Upper lobe of right lung (tissue), 1 donor: ENCODE measurements at regions not wholly inside any gene's neighbourhood (a gene's known extent, or its start where the extent isn't known, plus 50 kb on each side); places are given as distances from the start of the nearest gene placed in this dataset.

Experiments used
- ATAC-seq: fragments of 200-7000 bp; cut with Tn5 transposase; one replicate; pipeline ENCODE4 v1.9.1; 2020; ENCODE audit warnings: mild to moderate bottlenecking, moderate library complexity
- DNase-seq: peaks from one replicate; pipeline ENCODE4 v3.0.0-alpha.2; 2020
- H3K27ac ChIP-seq: fragments of 200-600 bp; one replicate; pipeline ENCODE4 v1.8.0; 2022
- H3K27me3 ChIP-seq: fragments of 200-600 bp; one replicate; pipeline ENCODE4 v1.8.0; 2022; ENCODE audit warnings: mild to moderate bottlenecking
- H3K36me3 ChIP-seq: fragments of 200-600 bp; one replicate; pipeline ENCODE4 v1.8.0; 2022
- H3K4me1 ChIP-seq: fragments of 200-600 bp; one replicate; pipeline ENCODE4 v1.8.0; 2022
- H3K4me3 ChIP-seq: fragments of 200-600 bp; one replicate; pipeline ENCODE4 v1.8.0; 2022; ENCODE audit warnings: mild to moderate bottlenecking
- H3K9me3 ChIP-seq: fragments of 200-600 bp; one replicate; pipeline ENCODE4 v1.8.0; 2022
- intact Hi-C: fragments of 100-400 bp; cut with DNase I; formaldehyde crosslinking; loops from one replicate; pipeline ENCODE4 v1.11.0; 2022
- TF ChIP-seq, protein P1 (sequence below): fragments of 200-600 bp; IDR thresholded peaks from one replicate; pipeline ENCODE4 v1.8.0; 2022; ENCODE audit warnings: antibody characterized with exemption
- donor health status: DM: no; HTN: yes; CAD: no; lungs with severe emphysema.

DNA sequence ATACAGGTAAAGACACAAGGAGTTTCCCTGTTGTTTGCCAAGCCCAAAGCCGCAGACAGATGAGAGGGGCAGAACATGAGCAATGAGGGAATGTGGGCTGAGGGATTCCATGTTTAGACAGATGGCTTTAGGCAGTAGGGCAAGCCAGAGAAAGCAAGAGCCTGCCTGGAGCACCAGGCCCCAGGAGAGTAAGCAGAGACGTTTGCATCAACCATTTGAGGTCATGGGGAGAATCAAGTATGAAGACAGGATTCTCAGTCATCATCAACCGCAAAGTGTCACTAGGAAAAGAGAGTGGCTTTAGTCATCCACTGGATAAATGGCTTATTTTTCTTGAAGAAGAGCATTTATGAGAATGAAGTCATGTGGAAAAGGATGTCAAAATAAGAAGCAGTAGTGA lies 184.7 kb downstream of the COG6 start:
- no peaks in the 10 kb centered on the region for H3K4me1 ChIP-seq
- ATAC-seq (no peak), DNase-seq (no peak)
- intact Hi-C loops = no loop called here
- H3K36me3 ChIP-seq = no peaks in the 10 kb centered on the region
- no peak overlapping the region for H3K27ac ChIP-seq
- H3K4me3 ChIP-seq = no peak overlapping the region
- no peaks in the 10 kb centered on the region for H3K9me3 ChIP-seq
- TF ChIP-seq, protein P1, sequence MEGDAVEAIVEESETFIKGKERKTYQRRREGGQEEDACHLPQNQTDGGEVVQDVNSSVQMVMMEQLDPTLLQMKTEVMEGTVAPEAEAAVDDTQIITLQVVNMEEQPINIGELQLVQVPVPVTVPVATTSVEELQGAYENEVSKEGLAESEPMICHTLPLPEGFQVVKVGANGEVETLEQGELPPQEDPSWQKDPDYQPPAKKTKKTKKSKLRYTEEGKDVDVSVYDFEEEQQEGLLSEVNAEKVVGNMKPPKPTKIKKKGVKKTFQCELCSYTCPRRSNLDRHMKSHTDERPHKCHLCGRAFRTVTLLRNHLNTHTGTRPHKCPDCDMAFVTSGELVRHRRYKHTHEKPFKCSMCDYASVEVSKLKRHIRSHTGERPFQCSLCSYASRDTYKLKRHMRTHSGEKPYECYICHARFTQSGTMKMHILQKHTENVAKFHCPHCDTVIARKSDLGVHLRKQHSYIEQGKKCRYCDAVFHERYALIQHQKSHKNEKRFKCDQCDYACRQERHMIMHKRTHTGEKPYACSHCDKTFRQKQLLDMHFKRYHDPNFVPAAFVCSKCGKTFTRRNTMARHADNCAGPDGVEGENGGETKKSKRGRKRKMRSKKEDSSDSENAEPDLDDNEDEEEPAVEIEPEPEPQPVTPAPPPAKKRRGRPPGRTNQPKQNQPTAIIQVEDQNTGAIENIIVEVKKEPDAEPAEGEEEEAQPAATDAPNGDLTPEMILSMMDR = no peak
- H3K27me3 ChIP-seq = no peaks in the 10 kb centered on the region

- intact Hi-C loops = no loop called here
- ATAC-seq (no peak), DNase-seq (no peak)
- Histone ChIP-seq H3K27me3 (no peaks in the 10 kb centered on the region), H3K27ac (no peak overlapping the region), H3K4me1 (no peaks in the 10 kb centered on the region), H3K9me3 (no peaks in the 10 kb centered on the region), H3K36me3 (no peaks in the 10 kb centered on the region), H3K4me3 (no peak overlapping the region)
- TF ChIP-seq, protein P1 = no peak
Measured at GRCh38 chr13:39847336-39847735, 191.9 kb downstream of the COG6 start.

GRCh38 chr13:39855236-39855635 lies 199.8 kb downstream of the COG6 start:
- Histone ChIP-seq H3K4me3 (no peak overlapping the region), H3K27ac (no peak overlapping the region), H3K4me1 (no peaks in the 10 kb centered on the region), H3K9me3 (no peaks in the 10 kb centered on the region), H3K27me3 (no peaks in the 10 kb centered on the region), H3K36me3 (no peaks in the 10 kb centered on the region)
- TF ChIP-seq, protein P1 = no peak
- ATAC-seq (no peak), DNase-seq (no peak)
- intact Hi-C loops = no loop called here

- ATAC-seq (no peak), DNase-seq (no peak)
- Histone ChIP-seq H3K4me1 (no peaks in the 10 kb centered on the region), H3K27me3 (no peaks in the 10 kb centered on the region), H3K27ac (no peak overlapping the region), H3K36me3 (no peaks in the 10 kb centered on the region), H3K4me3 (no peak overlapping the region), H3K9me3 (no peaks in the 10 kb centered on the region)
- intact Hi-C loops = no loop called here
- TF ChIP-seq, protein P1 = no peak
Measured at GRCh38 chr13:39856714-39857113, 201.3 kb downstream of the COG6 start.

GRCh38 chr13:39858794-39859193 lies 203.3 kb downstream of the COG6 start:
- Histone ChIP-seq H3K27ac (no peak overlapping the region), H3K4me1 (no peaks in the 10 kb centered on the region), H3K36me3 (no peaks in the 10 kb centered on the region), H3K27me3 (no peaks in the 10 kb centered on the region), H3K9me3 (no peaks in the 10 kb centered on the region), H3K4me3 (no peak overlapping the region)
- DNase-seq (no peak), ATAC-seq (no peak)
- intact Hi-C loops = no loop called here
- TF ChIP-seq, protein P1 = no peak

GRCh38 chr13:39859898-39860297 lies 204.4 kb downstream of the COG6 start:
- no peak for DNase-seq
- ATAC-seq = no peak
- intact Hi-C loops = no loop called here

More at GRCh38 chr13:39859898-39860297, 204.4 kb downstream of the COG6 start:
- Histone ChIP-seq H3K36me3 (no peaks in the 10 kb centered on the region), H3K27me3 (no peaks in the 10 kb centered on the region), H3K4me3 (no peak overlapping the region), H3K27ac (no peak overlapping the region), H3K9me3 (no peaks in the 10 kb centered on the region), H3K4me1 (no peaks in the 10 kb centered on the region)
- TF ChIP-seq, protein P1 = no peak
